22Rv1 (cell line): ENCODE measurements at regions not wholly inside any gene's neighbourhood (a gene's known extent, or its start where the extent isn't known, plus 50 kb on each side); places are given as distances from the start of the nearest gene placed in this dataset.

Source experiments
- ZFX ChIP-seq: fragments of 450-650 bp; IDR thresholded peaks from 2 replicates; pipeline ENCODE4 v1.6.1; 2017; ENCODE audit warnings: antibody characterized with exemption, borderline replicate concordance
- TF ChIP-seq, protein P1 (sequence below): fragments of 450-650 bp; IDR thresholded peaks from 2 replicates; pipeline ENCODE4 v1.5.1; 2017; ENCODE audit warnings: mild to moderate bottlenecking

DNA sequence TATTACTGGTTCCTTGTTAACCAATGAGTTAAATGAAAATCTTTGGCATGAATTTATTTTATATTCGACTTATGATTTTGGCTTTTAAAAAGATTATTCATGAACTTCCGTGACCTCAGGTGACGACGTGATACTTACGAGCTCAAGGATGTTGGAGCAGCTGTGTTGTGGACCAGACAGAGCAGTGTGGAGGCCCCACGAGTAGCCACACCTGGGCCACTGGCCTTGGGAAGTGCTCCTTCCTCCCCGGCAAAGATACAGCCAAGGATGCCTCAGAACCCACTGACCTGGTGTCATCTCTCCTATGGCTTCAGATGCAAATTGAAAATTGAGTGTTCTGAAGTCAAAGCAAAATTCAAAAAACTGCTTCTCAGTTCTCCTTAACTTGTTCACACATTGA, 147.5 kb upstream of the PPP2R2D start:
- TF ChIP-seq, protein P1, sequence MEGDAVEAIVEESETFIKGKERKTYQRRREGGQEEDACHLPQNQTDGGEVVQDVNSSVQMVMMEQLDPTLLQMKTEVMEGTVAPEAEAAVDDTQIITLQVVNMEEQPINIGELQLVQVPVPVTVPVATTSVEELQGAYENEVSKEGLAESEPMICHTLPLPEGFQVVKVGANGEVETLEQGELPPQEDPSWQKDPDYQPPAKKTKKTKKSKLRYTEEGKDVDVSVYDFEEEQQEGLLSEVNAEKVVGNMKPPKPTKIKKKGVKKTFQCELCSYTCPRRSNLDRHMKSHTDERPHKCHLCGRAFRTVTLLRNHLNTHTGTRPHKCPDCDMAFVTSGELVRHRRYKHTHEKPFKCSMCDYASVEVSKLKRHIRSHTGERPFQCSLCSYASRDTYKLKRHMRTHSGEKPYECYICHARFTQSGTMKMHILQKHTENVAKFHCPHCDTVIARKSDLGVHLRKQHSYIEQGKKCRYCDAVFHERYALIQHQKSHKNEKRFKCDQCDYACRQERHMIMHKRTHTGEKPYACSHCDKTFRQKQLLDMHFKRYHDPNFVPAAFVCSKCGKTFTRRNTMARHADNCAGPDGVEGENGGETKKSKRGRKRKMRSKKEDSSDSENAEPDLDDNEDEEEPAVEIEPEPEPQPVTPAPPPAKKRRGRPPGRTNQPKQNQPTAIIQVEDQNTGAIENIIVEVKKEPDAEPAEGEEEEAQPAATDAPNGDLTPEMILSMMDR, result no peak
- TF ChIP-seq ZFX, result no peak
